T47D (cell line): ENCODE measurements at regions not wholly inside any gene's neighbourhood (a gene's known extent, or its start where the extent isn't known, plus 50 kb on each side); places are given as distances from the start of the nearest gene placed in this dataset.

Experiments
- DNase-seq, 2 experiments: peaks; one replicate each; pipeline versions ENCODE4 v3.0.0 to v3.0.0-alpha.2; 2011 to 2012; ENCODE audit warnings: low read depth in 1 of 2, low spot score in 1 of 2
- JUND ChIP-seq: IDR thresholded peaks from 2 replicates; pipeline ENCODE4 v1.6.1; 2012; ENCODE audit warnings: low read depth
- in situ Hi-C: cut with HindIII; loops from 2 replicates; pipeline ENCODE4 v1.10.0; 2016; ENCODE audit warnings: low sequenced_read_pairs, low pct_unique_long_range_greater_than_20kb

- in situ Hi-C loops, result no loop called here
- no peak for DNase-seq
- TF ChIP-seq JUND, result no peak
Measured at GRCh38 chr16:6674071-6674470, 658.6 kb upstream of the RBFOX1 start.

DNA sequence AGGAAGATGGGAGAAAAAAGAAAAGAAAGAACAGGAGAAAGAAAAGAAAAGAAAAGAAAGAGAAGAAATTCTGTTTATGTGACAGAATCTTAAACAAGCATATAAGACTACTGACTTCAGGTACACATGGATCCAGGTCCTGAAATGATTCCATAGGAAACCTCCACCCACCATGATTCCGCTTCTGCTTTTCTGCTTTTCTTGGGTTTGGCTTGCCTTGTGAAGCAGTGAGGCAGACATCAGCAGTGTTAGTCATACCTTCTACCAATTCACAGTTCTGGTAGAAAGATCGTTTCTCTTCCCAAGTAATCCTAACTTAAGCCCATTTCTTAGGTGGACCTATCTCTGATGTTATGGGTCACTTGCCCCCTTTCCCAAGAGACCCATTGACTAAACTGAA, 660.1 kb upstream of the RBFOX1 start:
- no peak for TF ChIP-seq JUND
- DNase-seq, result no peak
- in situ Hi-C loops, result no loop called here

DNA sequence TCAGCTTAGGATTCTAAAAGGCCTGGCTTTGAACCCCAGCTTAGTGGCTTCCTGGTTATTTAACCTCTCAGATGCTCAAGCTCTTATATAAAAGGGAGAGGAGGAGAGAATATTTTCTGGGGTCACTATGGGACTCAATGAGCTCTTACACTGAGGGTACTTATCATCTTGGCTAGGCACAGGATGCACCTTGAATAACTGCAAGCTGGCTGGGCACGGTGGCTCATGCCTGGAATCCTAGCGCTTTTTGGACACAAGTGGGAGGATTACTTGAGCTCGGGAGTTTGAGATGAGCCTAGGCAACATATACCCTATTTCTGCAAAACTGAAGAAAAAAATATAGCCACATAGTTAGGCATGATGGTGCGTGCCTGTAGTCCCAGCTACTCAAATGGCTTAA, 665.3 kb upstream of the RBFOX1 start:
- no peak for DNase-seq
- no peak for TF ChIP-seq JUND
- in situ Hi-C loops, result no loop called here

- no peak for TF ChIP-seq JUND
Measured at GRCh38 chr16:6665126-6665525, 667.5 kb upstream of the RBFOX1 start.

DNA sequence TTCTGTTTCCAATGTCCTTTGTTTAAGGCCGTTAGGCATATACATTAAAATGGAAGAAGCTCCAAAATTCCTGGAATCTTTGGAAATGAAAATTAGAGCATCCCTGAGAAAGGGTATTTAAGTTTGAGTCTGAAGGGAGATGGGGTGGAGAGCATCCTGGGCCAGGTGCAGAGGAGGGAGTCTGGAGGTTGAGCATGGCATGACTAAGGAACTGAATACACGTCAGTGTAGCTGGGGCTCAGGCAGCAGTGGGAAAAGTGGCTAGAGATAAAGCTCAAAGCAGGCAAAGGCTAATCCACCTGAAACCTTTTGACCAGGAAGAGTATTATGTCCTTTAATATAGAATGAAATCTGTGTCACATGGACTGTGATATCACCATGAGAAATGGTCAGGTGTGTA, 669.0 kb upstream of the RBFOX1 start:
- no peak for DNase-seq
- TF ChIP-seq JUND, result no peak
- in situ Hi-C loops, result no loop called here

More at GRCh38 chr16:6665126-6665525, 667.5 kb upstream of the RBFOX1 start:
- no peak for DNase-seq
- in situ Hi-C loops, result no loop called here

DNA sequence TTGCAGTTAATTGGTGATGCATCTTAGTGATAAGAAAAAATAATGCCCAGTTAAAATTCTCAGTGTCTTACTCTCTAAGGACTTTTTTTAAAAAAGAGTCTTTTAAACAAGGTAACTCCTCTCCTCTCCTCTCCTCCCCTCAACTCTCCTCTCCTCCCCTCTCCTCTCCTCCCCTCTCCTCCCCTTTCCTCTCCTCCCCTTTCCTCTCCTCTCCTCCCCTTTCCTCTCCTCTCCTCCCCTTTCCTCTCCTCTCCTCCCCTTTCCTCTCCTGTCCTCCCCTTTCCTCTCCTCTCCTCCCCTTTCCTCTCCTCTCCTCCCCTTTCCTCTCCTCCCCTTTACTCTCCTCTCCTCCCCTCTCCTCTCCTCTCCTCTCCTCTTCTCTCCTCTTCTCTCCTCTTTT, 675.9 kb upstream of the RBFOX1 start:
- no peak for DNase-seq
- in situ Hi-C loops, result no loop called here
- TF ChIP-seq JUND, result no peak

DNA sequence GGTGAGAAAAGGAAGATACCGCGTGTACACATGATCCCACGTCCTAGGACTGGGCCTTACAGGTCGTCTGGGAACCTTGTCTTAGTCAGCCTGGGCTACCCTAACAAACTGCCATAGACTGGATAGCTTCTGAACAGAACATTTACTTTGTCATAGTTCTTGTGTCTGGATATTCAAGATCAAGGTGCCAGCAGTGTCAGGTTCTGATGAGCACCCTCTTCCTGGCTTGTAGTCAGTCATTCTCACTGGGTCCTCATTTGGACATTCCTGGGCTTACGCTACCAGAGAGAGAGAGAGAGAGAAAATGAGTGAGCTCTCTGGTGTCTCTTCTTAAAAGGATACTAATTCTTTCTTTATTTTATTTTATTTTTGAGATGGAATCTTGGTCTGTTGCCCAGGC, 685.8 kb upstream of the RBFOX1 start:
- no peak for TF ChIP-seq JUND
- in situ Hi-C loops, result no loop called here
- DNase-seq, result no peak

DNA sequence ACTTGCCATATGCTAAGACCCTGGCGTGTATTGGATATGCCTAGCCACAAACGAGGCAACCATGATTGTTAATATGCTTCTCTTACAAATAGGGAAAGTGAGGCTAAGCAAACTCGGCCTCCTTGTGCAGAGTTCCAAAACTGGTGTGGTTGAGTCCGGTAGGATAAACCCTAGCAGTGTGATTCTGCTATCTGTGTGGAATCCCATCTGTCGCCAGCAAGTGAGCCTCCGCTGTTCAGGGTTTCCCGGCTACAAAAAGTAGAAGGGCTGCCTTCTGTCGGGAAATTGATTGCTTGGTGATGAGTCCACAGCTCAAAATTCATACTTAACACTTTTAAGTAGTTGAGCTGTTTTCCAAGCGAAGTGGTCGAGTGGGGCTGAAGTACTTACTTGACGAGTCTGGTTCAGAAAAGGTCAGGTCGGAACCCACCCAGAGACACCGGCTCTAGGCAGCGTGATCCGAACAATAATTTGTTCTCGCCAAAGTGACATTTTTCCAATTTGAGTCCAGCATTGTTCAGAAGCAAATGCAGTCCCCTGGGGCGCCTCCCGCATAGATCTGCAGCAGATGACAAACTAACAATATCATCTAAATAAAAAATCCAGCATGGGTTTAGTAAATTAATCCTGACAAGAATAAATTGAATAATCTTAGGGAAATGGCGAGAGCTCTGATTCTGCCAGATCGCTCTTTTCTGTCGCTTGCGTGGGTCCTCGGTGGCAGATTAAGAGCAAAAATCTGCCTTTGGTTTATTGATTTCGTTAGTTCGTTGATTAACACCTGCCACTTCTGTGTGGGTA, 686.7 kb upstream of the RBFOX1 start:
- TF ChIP-seq JUND, result no peak
- in situ Hi-C loops, result no loop called here
- DNase-seq, result no peak

DNA sequence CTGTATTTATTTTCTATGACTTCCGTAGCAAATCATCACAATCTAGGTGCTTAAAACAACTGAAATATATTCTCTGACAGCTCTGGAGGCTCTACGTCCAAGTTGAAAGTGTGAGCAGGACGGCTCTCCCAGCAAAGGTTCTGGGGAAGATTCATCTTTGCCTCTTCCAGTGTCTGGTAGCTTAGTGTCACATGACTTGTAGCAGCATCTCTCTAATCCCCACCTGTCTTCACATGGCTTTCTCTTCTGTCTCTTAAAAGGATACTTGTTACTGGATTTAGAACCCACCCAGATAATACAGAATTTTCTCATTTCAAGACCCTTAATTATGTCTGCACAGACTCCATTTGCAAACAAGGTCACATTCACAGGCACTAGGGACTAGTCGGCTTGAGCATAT, 687.7 kb upstream of the RBFOX1 start:
- in situ Hi-C loops, result no loop called here
- DNase-seq, result no peak
- TF ChIP-seq JUND, result no peak

- no peak for TF ChIP-seq JUND
- in situ Hi-C loops, result no loop called here
- peak in 1 of 2 experiments; percentile 78 for DNase-seq
Measured at GRCh38 chr16:6643080-6643686, 689.5 kb upstream of the RBFOX1 start.

DNA sequence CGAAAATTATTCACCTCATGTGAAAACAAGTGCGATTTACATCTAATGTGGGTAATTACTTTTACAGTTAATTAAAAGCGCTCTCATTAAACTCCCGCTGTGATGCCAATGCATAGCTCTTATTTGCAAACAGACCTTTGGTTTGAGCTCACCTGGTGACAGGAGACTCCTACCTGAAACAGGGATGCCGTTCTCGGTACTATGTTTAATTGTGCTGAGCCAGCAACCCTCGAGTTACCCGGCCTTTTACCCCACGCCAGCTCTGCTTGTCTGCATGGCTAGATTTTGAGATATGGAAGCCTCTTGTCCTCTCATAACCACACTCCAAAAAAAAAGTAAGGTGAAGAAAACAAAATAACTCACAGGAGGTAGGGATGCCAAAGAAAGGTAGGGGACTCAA, 690.4 kb upstream of the RBFOX1 start:
- in situ Hi-C loops, result no loop called here
- no peak for TF ChIP-seq JUND
- DNase-seq, result no peak

DNA sequence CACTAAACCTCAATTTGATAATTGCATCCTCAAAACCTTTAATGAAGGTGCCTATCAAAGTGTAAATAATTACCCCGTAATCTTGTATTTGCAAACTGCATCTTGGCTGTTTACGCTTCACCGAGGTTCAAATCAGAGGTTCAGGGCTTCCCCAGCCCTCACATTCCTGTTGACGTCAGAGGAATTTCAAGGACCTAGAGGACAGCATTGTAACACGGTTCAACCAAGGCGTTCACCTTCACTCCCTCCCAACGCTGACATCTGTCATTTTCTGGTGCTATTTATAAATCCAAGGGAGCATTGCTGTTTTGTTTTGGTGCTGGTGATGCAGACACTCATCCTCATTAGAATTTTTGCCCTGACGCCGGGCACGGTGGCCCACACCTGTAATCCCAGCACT, 691.6 kb upstream of the RBFOX1 start:
- in situ Hi-C loops, result no loop called here

DNA sequence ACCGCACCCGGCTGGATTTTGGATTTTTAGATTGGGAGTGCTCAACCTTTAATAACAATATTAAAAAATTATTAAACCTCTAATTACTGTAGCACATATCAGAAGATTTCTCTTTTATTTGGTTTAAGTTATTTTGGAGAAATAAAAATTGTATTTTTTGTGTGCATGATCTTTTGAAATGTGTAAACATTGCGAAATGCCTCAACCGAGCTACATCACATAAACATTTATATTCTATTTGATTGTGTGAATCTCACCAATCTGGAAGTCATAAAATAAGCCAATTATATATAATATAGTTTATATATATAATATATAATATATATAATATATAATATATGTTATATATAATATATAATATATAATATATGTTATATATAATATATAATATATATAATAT, 696.2 kb upstream of the RBFOX1 start:
- no peak for DNase-seq
- in situ Hi-C loops, result no loop called here

More for the DNA sequence above, 691.6 kb upstream of the RBFOX1 start:
- DNase-seq, result no peak
- TF ChIP-seq JUND, result no peak

More for the DNA sequence above, 696.2 kb upstream of the RBFOX1 start:
- TF ChIP-seq JUND, result no peak
